K562 (cell line): ENCODE measurements at regions not wholly inside any gene's neighbourhood (a gene's known extent, or its start where the extent isn't known, plus 50 kb on each side); places are given as distances from the start of the nearest gene placed in this dataset.
"Not testable (repeated sequence)": the region's sequence is repeated elsewhere in the genome, so short reads cannot be mapped to it uniquely, and the experiment has no call there.

Experiments used
- ATAC-seq: fragments of 200-7000 bp; cut with Tn5 transposase; 3 replicates; pipeline ENCODE4 v1.9.1; 2020; ENCODE audit warnings: moderate library complexity
- BruUV-seq: library from RNA; stranded (reverse); fragments of 400-500 nt; replicated peaks from 2 replicates; lab custom pipeline; 2021; lab: Mats Ljungman, UMichigan
- CTCF ChIA-PET: fragments of 300-600 bp; formaldehyde crosslinking; extraction: SDS; loops from one replicate; lab custom pipeline; 2021; ENCODE audit warnings: low intra/inter-chr PET ratio; lab: Yijun Ruan, JAX
- POLR2A ChIA-PET: fragments of 300-600, 350-650 bp; sonication (Branson Sonifier 250); formaldehyde crosslinking; extraction: SDS; loops from one replicate; lab custom pipeline; 2021; ENCODE audit warnings: antibody characterized with exemption, inconsistent platforms; lab: Yijun Ruan, JAX
- DNase-seq, 4 experiments: peaks; one replicate each; pipeline versions ENCODE4 v3.0.0 to v3.0.0-alpha.2; 2011 to 2018; ENCODE audit warnings: low spot score in 3 of 4, mixed read lengths in 3 of 4; ENCODE audit errors: extremely low read depth in 1 of 4
- FAIRE-seq: peaks from 2 replicates; lab custom pipeline; 2011; peaks lifted over from hg19 to GRCh38; lab: Jason Lieb, UNC
- H2AFZ ChIP-seq: 2 replicates; pipeline ENCODE4 v1.6.0; 2011; ENCODE audit warnings: low read depth, low read length, control low read depth, inconsistent platforms
- H3K27ac ChIP-seq: fragments of 200-600 bp; 3 replicates; pipeline ENCODE4 v1.8.0; 2011; ENCODE audit warnings: low read depth, mild to moderate bottlenecking, control low read depth, inconsistent platforms, low read length, moderate library complexity, mixed read lengths; ENCODE audit errors: extremely low read depth
- H3K27me3 ChIP-seq, 2 experiments: fragments of 300-600 bp in 1 of 2; 2 replicates in 1 of 2; 3 replicates in 1 of 2; pipeline versions ENCODE4 v1.6.0 to v1.8.0; 2011; ENCODE audit warnings: inconsistent platforms in 2 of 2, low read length in 2 of 2, mild to moderate bottlenecking in 1 of 2, mixed read lengths in 1 of 2, moderate library complexity in 1 of 2; ENCODE audit not compliant: control insufficient read depth in 2 of 2, insufficient read depth in 2 of 2
- H3K36me3 ChIP-seq: fragments of 300-600 bp; 3 replicates; pipeline ENCODE4 v1.8.0; 2011; ENCODE audit warnings: mild to moderate bottlenecking, low read length, inconsistent platforms; ENCODE audit not compliant: control insufficient read depth, insufficient read depth
- H3K4me1 ChIP-seq, 2 experiments: fragments of 200-600 bp in 1 of 2; replicated peaks in 1 of 2; 2 replicates in 1 of 2; 3 replicates in 1 of 2; pipeline versions ENCODE4 v1.5.1 to v1.8.0; 2011; ENCODE audit warnings: inconsistent platforms in 2 of 2, low read length in 2 of 2, mild to moderate bottlenecking in 1 of 2, mixed read lengths in 1 of 2, moderate library complexity in 1 of 2; ENCODE audit not compliant: control insufficient read depth in 2 of 2, insufficient read depth in 2 of 2
- H3K4me2 ChIP-seq: 2 replicates; pipeline ENCODE4 v1.6.1; 2011; ENCODE audit warnings: low read length, control low read depth, inconsistent platforms, mixed read lengths; ENCODE audit not compliant: insufficient read depth
- H3K4me3 ChIP-seq: fragments of 200-600 bp; sonication (generic), shearing (Covaris generic); 2 replicates; pipeline ENCODE4 v1.5.1; 2016; ENCODE audit warnings: control low read depth, inconsistent platforms
- H3K79me2 ChIP-seq: fragments of 200-600 bp; 3 replicates; pipeline ENCODE4 v1.8.0; 2011; ENCODE audit warnings: low read length, inconsistent platforms; ENCODE audit not compliant: control insufficient read depth, insufficient read depth
- H3K9ac ChIP-seq, 2 experiments: 2 replicates each; pipeline versions ENCODE4 v1.6.0 to v1.6.1; 2011; ENCODE audit warnings: low read depth in 2 of 2, low read length in 2 of 2, control low read depth in 1 of 2, inconsistent platforms in 1 of 2, mild to moderate bottlenecking in 1 of 2, mixed read lengths in 1 of 2; ENCODE audit not compliant: insufficient read depth in 1 of 2
- H3K9me1 ChIP-seq: one replicate; pipeline ENCODE4 v1.6.0; 2011; ENCODE audit warnings: inconsistent platforms, mild to moderate bottlenecking, low read length, moderate library complexity; ENCODE audit not compliant: control insufficient read depth, insufficient read depth
- H3K9me3 ChIP-seq: replicated peaks from 2 replicates; pipeline ENCODE4 v1.5.1; 2011; ENCODE audit warnings: low read depth, low read length, inconsistent platforms; ENCODE audit not compliant: control insufficient read depth, insufficient read depth
- H4K20me1 ChIP-seq: replicated peaks from 2 replicates; pipeline ENCODE4 v1.6.1; 2011; ENCODE audit warnings: low read length, inconsistent platforms, mixed read lengths; ENCODE audit not compliant: control insufficient read depth, insufficient read depth
- C11orf30 ChIP-seq: fragments of 450-650 bp; IDR thresholded peaks from 2 replicates; pipeline ENCODE4 v1.6.1; 2016; ENCODE audit warnings: low read depth, mild to moderate bottlenecking
- CBFA2T3 ChIP-seq: fragments of 450-650 bp; IDR thresholded peaks from 2 replicates; pipeline ENCODE4 v1.6.1; 2017
- EP300 ChIP-seq: IDR thresholded peaks from 2 replicates; pipeline ENCODE4 v1.6.1; 2012; ENCODE audit warnings: low read length, improper control_type of control experiment
- ESRRA ChIP-seq: fragments of 450-650 bp; IDR thresholded peaks from 2 replicates; pipeline ENCODE4 v1.6.1; 2014; ENCODE audit warnings: low read depth, mild to moderate bottlenecking, moderate library complexity, borderline replicate concordance
- HDAC1 ChIP-seq, 2 experiments: fragments of 450-650 bp; IDR thresholded peaks; 2 replicates each; pipeline ENCODE4 v1.6.1; 2016 to 2017; ENCODE audit warnings: inconsistent platforms in 1 of 2, mild to moderate bottlenecking in 1 of 2, moderate library complexity in 1 of 2
- MAFG ChIP-seq: fragments of 450-650 bp; conservative IDR thresholded peaks from 2 replicates; pipeline ENCODE4 v1.6.1; 2016; ENCODE audit warnings: missing genetic modification characterization, missing compliant biosample characterization
- MECOM ChIP-seq: fragments of 250-450 bp; sonication (Bioruptor Pico); IDR thresholded peaks from 2 replicates; pipeline ENCODE4 v1.8.0; 2022; ENCODE audit warnings: inconsistent platforms
- MYBL2 ChIP-seq, 2 experiments: fragments of 450-650 bp in 1 of 2; sonication (generic) in 1 of 2; formaldehyde crosslinking in 1 of 2; IDR thresholded peaks; 2 replicates each; pipeline versions ENCODE4 v1.6.1 to v1.8.1; 2017 to 2022; ENCODE audit warnings: borderline replicate concordance in 1 of 2, inconsistent platforms in 1 of 2, low read depth in 1 of 2, mild to moderate bottlenecking in 1 of 2, missing genetic modification reagents in 1 of 2, moderate library complexity in 1 of 2
- NCOR1 ChIP-seq: fragments of 450-650 bp; IDR thresholded peaks from 2 replicates; pipeline ENCODE4 v1.6.1; 2016; ENCODE audit warnings: mild to moderate bottlenecking, moderate library complexity
- PKNOX1 ChIP-seq: fragments of 450-650 bp; IDR thresholded peaks from 2 replicates; pipeline ENCODE4 v1.6.1; 2016
- SMARCA4 ChIP-seq: fragments of 450-650 bp; IDR thresholded peaks from 2 replicates; pipeline ENCODE4 v1.6.1; 2016
- ZEB2 ChIP-seq: fragments of 450-650 bp; IDR thresholded peaks from 2 replicates; pipeline ENCODE4 v1.6.1; 2016
- ZNF24 ChIP-seq: fragments of 450-650 bp; IDR thresholded peaks from 2 replicates; pipeline ENCODE4 v1.6.1; 2016
- ZNF316 ChIP-seq: fragments of 450-650 bp; IDR thresholded peaks from 2 replicates; pipeline ENCODE4 v1.6.1; 2016
- ZNF384 ChIP-seq: IDR thresholded peaks from 2 replicates; pipeline ENCODE4 v1.6.1; 2012; ENCODE audit warnings: low read depth, low read length, improper control_type of control experiment
- whole genome bisulfite sequencing: fragments of 100-300 bp; shearing (Covaris generic); methylation state at CpG from one replicate; pipeline ENCODE4 v1.1.6; 2016; ENCODE audit warnings: low coverage, mixed read lengths; ENCODE audit not compliant: insufficient coverage; ENCODE audit errors: missing lambda C conversion rate; 5-methylcytosine and 5-hydroxymethylcytosine counted together
- in situ Hi-C: fragments of 300-500 bp; cut with MboI; formaldehyde crosslinking; loops from 4 replicates; pipeline ENCODE4 v1.15.0; 2018; ENCODE audit warnings: inconsistent platforms, mixed read lengths
- intact Hi-C: fragments of 100-400 bp; cut with micrococcal nuclease; formaldehyde crosslinking; loops from 2 replicates; pipeline ENCODE4 v1.14.2; 2022
- TF ChIP-seq, protein P1 (sequence below), 2 experiments: fragments of 450-650 bp; formaldehyde crosslinking in 1 of 2; IDR thresholded peaks; 2 replicates each; pipeline versions ENCODE4 v1.4.0 to v1.6.1; 2014 to 2020; ENCODE audit warnings: mild to moderate bottlenecking in 2 of 2, borderline replicate concordance in 1 of 2, low read depth in 1 of 2

DNA sequence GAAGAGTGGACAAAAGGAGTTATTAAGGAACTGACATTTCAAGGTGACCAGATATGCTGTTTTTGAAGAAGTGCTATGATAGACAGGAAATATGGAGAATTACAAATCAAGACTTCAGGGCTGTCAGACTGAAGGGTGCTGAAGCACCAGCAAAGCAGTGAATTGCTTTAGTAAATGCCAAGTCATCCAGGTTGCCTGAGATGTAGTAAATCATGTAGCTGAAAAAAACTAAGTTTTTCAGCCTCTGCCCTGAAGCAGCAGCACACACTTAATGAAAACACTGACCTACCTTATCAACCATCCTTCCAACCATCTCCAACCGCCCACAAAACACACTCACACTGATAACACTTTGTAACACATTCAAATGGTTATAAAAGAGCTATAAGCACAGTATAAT lies 110.0 kb downstream of the PRR15 start:
- H3K4me1 ChIP-seq; H3K36me3 ChIP-seq; H3K4me3 ChIP-seq; intact Hi-C loops; H4K20me1 ChIP-seq; POLR2A ChIA-PET; H3K9me1 ChIP-seq; H3K27me3 ChIP-seq; in situ Hi-C loops; H3K4me2 ChIP-seq; H3K27ac ChIP-seq; H3K9ac ChIP-seq; CTCF ChIA-PET; H2AFZ ChIP-seq; H3K9me3 ChIP-seq; BruUV-seq; TF ChIP-seq MYBL2 (CRISPR knock-in tag; IDR thresholded peaks at IDR 0.05; ENCODE audit: borderline replicate concordance): not testable (repeated sequence)
- FAIRE-seq (peak; percentile 73), DNase-seq (peak in 1 of 4 experiments; percentile 51), ATAC-seq (peak; percentile 91)
- H3K79me2 ChIP-seq: peaks cover 68% of the 10 kb centered on the region
- 0% methylated on average over 1 of the region's 1 CpG for WGBS
- TF ChIP-seq MAFG (tag) (peak; percentile 97), CBFA2T3 (peak; percentile 39; the same call in 1 of the 2 replicates), MECOM (CRISPR knock-in tag) (peak; percentile 22; the same call in 1 of the 2 replicates), MYBL2 (IDR thresholded peaks at IDR 0.05; ENCODE audit: low read depth) (0 out of 2 replicates have a peak, but pooled peaks have one; percentile 19), ZEB2 (peak; percentile 76; the same call in 1 of the 2 replicates), SMARCA4 (peak; percentile 65), NCOR1 (0 out of 2 replicates have a peak, but pooled peaks have one; percentile 18), HDAC1 (IDR thresholded peaks at IDR 0.05) (0 out of 4 replicates have a peak, but pooled peaks of 1 of the 2 experiments have one; percentile 36), ZNF316 (peak; percentile 94), ESRRA (0 out of 2 replicates have a peak, but pooled peaks have one; percentile 19), PKNOX1 (peak; percentile 95), ZNF384 (peak; percentile 46; the same call in 1 of the 2 replicates), EP300 (peak; percentile 29; the same call in 1 of the 2 replicates), C11orf30 (peak; percentile 90), ZNF24 (peak; percentile 35; the same call in 1 of the 2 replicates)
- TF ChIP-seq, protein P1, sequence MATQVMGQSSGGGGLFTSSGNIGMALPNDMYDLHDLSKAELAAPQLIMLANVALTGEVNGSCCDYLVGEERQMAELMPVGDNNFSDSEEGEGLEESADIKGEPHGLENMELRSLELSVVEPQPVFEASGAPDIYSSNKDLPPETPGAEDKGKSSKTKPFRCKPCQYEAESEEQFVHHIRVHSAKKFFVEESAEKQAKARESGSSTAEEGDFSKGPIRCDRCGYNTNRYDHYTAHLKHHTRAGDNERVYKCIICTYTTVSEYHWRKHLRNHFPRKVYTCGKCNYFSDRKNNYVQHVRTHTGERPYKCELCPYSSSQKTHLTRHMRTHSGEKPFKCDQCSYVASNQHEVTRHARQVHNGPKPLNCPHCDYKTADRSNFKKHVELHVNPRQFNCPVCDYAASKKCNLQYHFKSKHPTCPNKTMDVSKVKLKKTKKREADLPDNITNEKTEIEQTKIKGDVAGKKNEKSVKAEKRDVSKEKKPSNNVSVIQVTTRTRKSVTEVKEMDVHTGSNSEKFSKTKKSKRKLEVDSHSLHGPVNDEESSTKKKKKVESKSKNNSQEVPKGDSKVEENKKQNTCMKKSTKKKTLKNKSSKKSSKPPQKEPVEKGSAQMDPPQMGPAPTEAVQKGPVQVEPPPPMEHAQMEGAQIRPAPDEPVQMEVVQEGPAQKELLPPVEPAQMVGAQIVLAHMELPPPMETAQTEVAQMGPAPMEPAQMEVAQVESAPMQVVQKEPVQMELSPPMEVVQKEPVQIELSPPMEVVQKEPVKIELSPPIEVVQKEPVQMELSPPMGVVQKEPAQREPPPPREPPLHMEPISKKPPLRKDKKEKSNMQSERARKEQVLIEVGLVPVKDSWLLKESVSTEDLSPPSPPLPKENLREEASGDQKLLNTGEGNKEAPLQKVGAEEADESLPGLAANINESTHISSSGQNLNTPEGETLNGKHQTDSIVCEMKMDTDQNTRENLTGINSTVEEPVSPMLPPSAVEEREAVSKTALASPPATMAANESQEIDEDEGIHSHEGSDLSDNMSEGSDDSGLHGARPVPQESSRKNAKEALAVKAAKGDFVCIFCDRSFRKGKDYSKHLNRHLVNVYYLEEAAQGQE (IDR thresholded peaks at IDR 0.05; ENCODE audit: borderline replicate concordance): peak; percentile 19; the same call in 1 of the 2 replicates
- TF ChIP-seq, protein P1 (CRISPR knock-in tag; IDR thresholded peaks at IDR 0.05; ENCODE audit: low read depth): not testable (repeated sequence)
